NCI-H345 (cell line): ENCODE measurements at regions not wholly inside any gene's neighbourhood (a gene's known extent, or its start where the extent isn't known, plus 50 kb on each side); places are given as distances from the start of the nearest gene placed in this dataset.
"Not testable (repeated sequence)": the region's sequence is repeated elsewhere in the genome, so short reads cannot be mapped to it uniquely, and the experiment has no call there.

Experiments
- DNase-seq: peaks from one replicate; lab custom pipeline; 2025; lab: John Stamatoyannopoulos, UW

DNA sequence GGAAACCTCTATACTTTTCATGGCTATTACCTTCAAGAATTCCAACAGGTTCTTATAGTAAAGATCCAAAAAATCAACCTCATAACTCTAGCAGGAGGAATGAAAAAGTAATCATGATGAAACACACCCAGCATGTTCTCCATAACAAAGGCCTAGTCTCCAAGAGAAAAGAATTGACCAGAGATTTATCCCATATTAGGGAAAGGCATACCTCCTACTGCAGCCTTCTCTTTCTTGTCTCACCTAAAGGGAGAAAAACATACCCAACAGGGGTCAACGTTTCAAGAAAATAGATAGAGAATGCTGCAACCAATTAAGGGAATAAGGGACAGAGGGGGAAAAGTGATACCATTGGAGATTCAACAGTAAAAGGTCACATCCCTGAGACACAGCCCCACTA is 262.5 kb downstream of the FRK start:
- no peak for DNase-seq

GRCh38 chr6:115796829-115797228 is 263.9 kb downstream of the FRK start:
- DNase-seq = no peak

GRCh38 chr6:115796061-115796460 is 264.6 kb downstream of the FRK start:
- no peak for DNase-seq

GRCh38 chr6:115783402-115784061 is 277.2 kb downstream of the FRK start:
- DNase-seq = no peak

- no peak for DNase-seq
Observed at GRCh38 chr6:115782612-115783011, 278.1 kb downstream of the FRK start.

GRCh38 chr6:115773741-115774140 is 286.9 kb downstream of the FRK start:
- no peak for DNase-seq

DNA sequence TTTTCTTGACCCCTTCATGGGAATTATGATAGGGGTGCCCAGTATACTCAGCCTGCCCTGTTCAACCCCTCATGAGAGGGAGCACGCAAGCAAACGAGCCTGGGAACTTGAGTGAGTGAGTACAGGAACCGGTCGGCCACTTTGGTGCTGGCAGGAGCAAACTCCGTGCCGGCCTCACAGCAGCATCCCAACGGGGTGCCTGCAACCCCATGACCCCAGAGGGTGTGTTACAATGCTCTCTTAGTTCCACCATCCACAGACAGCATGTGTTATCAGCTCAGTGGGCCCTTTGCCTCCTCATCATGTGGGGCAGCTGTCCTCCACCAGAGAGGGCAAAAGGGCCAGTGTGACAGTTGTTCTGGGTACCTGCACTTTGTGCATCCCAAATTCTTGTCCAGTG is 289.8 kb downstream of the FRK start:
- DNase-seq = no peak

DNA sequence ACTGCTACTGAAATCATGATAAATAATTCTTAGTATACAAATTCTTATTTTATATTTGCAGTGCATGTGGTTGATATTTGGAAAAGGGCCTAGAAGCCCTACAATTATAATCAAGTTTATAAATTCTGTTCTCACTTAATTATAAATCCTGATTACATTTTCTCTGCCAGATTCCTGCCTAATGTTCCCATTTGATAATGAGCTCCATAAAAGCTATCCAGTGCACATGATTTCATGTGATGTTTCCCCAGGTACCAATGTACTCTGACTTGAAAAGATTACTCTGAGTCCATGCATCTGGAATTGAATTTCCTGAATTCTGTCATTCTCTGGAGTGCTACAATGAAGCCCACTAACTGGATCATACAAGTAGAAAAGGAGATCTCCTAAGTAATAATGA is 292.2 kb downstream of the FRK start:
- no peak for DNase-seq

- DNase-seq = no peak
Observed at GRCh38 chr6:115767931-115768330, 292.8 kb downstream of the FRK start.

- DNase-seq = no peak
Observed at GRCh38 chr6:115766745-115767462, 293.8 kb downstream of the FRK start.

GRCh38 chr6:115765966-115766365 is 294.7 kb downstream of the FRK start:
- no peak for DNase-seq

- no peak for DNase-seq
Observed at GRCh38 chr6:115759051-115759450, 301.6 kb downstream of the FRK start.

GRCh38 chr6:115753446-115753845 is 307.2 kb downstream of the FRK start:
- DNase-seq = no peak

- DNase-seq = no peak
Observed at GRCh38 chr6:115750946-115751345, 309.7 kb downstream of the FRK start.

GRCh38 chr6:115750292-115750691 is 310.4 kb downstream of the FRK start:
- no peak for DNase-seq

GRCh38 chr6:115747719-115748118 is 313.0 kb downstream of the FRK start:
- DNase-seq = no peak

DNA sequence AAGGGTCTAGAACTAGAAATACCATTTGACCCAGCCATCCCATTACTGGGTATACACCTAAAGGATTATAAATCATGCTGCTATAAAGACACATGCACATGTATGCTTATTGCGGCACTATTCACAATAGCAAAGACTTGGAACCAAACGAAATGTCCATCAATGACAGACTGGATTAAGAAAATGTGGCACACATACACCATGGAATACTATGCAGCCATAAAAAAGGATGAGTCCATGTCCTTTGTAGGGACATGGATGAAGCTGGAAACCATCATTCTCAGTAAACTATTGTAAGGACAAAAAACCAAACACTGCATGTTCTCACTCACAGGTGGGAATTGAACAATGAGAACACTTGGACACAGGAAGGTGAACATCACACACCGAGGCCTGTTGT is 314.1 kb downstream of the FRK start:
- DNase-seq = not testable (repeated sequence)

GRCh38 chr6:115740907-115741306 is 319.8 kb downstream of the FRK start:
- DNase-seq = no peak

DNA sequence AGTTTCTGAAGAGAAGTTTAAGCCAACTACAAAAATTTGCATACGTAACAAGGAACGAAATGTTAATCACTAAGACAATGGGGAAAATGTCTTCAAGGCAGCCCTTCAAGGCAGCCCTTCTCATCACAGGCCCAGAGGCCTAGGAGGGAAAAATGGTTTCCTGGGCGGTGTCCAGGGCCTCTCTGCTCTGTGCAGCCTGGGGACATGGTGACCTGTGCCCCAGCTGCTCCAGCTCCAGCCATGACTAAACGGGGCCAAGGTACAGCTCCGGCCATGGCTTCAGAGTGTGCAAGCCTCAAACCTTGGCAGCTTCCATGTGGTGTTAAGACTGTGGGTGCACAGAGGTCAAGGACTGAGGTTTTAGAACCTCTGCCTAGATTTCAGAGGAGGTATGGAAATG is 325.1 kb downstream of the FRK start:
- DNase-seq = no peak

GRCh38 chr6:115733426-115733825 is 327.3 kb downstream of the FRK start:
- DNase-seq = no peak

DNA sequence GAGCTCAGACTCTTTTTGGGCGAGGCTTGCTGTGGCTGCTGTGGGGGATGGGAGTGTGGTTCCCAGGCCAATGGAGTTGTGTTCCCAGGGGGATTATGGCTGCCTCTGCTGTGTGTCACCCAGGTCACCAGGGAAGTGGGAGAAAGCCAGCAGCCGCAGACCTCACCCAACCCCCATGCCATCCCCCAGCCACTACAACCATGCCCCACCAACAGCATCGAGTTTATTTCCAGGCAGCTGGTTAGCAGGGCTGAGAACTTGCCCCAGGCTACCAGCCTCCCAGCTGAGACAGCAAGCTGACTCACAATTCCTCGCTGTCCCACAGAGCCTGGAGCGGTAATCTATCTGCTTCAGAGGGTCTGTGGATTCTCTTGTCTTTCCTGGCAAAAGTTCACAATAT is 331.7 kb downstream of the FRK start:
- DNase-seq = no peak

- DNase-seq = no peak
Observed at GRCh38 chr6:115728171-115728570, 332.5 kb downstream of the FRK start.

- DNase-seq = no peak
Observed at GRCh38 chr6:115721564-115721963, 339.1 kb downstream of the FRK start.

GRCh38 chr6:115720900-115721299 is 339.8 kb downstream of the FRK start:
- DNase-seq = no peak
